ENCODE measurements at regions not wholly inside any gene's neighbourhood (a gene's known extent, or its start where the extent isn't known, plus 50 kb on each side); places are given as distances from the start of the nearest gene placed in this dataset.

- no peak for FAIRE-seq
- Histone ChIP-seq H2AFZ (ENCODE audit: low read depth, low read length) (no peak overlapping the region), H3K4me1 (ENCODE audit: control insufficient read depth, extremely low read depth, insufficient read depth, low read length) (peaks cover 29% of the 10 kb centered on the region), H3K9me1 (replicated peaks; ENCODE audit: control insufficient read depth, extremely low read depth, insufficient read depth, low read length) (no peaks in the 10 kb centered on the region), H3K9me3 (replicated peaks; ENCODE audit: control insufficient read depth, insufficient read depth, low read length) (no peaks in the 10 kb centered on the region), H3K9ac (replicated peaks; ENCODE audit: extremely low read depth, insufficient read depth, low read length) (no peak overlapping the region), H4K20me1 (replicated peaks; ENCODE audit: control insufficient read depth, extremely low read depth, insufficient read depth, low read length) (no peaks in the 10 kb centered on the region), H3K4me3 (replicated peaks in 1 of 3; ENCODE audit: insufficient read depth in 1 of 3, low read depth in 1 of 3, low read length in 3 of 3) (no peak overlapping the region), H3K79me2 (ENCODE audit: control insufficient read depth, insufficient read depth, low read length) (no peaks in the 10 kb centered on the region), H3K36me3 (ENCODE audit: control insufficient read depth in 2 of 2, extremely low read depth in 1 of 2, insufficient read depth in 2 of 2, low read length in 2 of 2) (no peaks in the 10 kb centered on the region), H3K27me3 (ENCODE audit: control insufficient read depth in 2 of 2, insufficient read depth in 2 of 2, low read length in 2 of 2) (no peaks in the 10 kb centered on the region), H3K27ac (ENCODE audit: insufficient read depth, low read depth, low read length) (no peak overlapping the region), H3K4me2 (ENCODE audit: insufficient read depth, low read length) (no peak overlapping the region)
- no TSS peak for BruUV-seq (replicated peaks)
- CTCF ChIA-PET, result no interaction called here
- no peak for TF ChIP-seq MYC (IDR thresholded peaks at IDR 0.05; ENCODE audit: low read depth, low read length)
- no peak for TF ChIP-seq EZH2 (IDR thresholded peaks at IDR 0.05; ENCODE audit: borderline replicate concordance, low read depth, low read length, severe bottlenecking)
- TF ChIP-seq POLR2A (IDR thresholded peaks at IDR 0.05; ENCODE audit: low read depth, low read length), result no peak
- no peak for TF ChIP-seq JUN (IDR thresholded peaks at IDR 0.05; ENCODE audit: borderline replicate concordance, insufficient read depth, insufficient read length, low read depth)
- TF ChIP-seq POLR2AphosphoS5 (IDR thresholded peaks at IDR 0.05; ENCODE audit: insufficient read depth, low read depth, low read length), result no peak
- TF ChIP-seq GATA2 (IDR thresholded peaks at IDR 0.05; ENCODE audit: insufficient read depth, insufficient read length, low read depth, low read length), result no peak
- TF ChIP-seq CTCF (IDR thresholded peaks at IDR 0.05; ENCODE audit: extremely low read depth in 1 of 2, insufficient read depth in 1 of 2, low read depth in 1 of 2, low read length in 2 of 2), result no peak
- no peak for TF ChIP-seq FOS (IDR thresholded peaks at IDR 0.05; ENCODE audit: borderline replicate concordance, insufficient read depth, low read length)
- no peak for TF ChIP-seq MAX (IDR thresholded peaks at IDR 0.05; ENCODE audit: insufficient read depth, insufficient read length)
- POLR2A ChIA-PET, result interaction anchor here (0.7 kb wide), 1 partner anchor 54 kb away, joined by 3 read pairs; no protein-coding TSS in a partner anchor
- DNase-seq (ENCODE audit: low read depth, low spot score), result no peak
- intact Hi-C loops (cut with micrococcal nuclease), result no loop called here
- dilution Hi-C loops (cut with MboI; ENCODE audit: extremely low pct_ligation_motif_present, low sequenced_read_pairs), result no loop called here
These were observed 95.7 kb upstream of the BASP1 start for GRCh38 chr5:17121776-17122175.

Data from endothelial cell of umbilical vein (primary cell).